D341Med (cell line): ENCODE measurements at regions not wholly inside any gene's neighbourhood (a gene's known extent, or its start where the extent isn't known, plus 50 kb on each side); places are given as distances from the start of the nearest gene placed in this dataset.

ENCODE experiments used
- DNase-seq: peaks from one replicate; pipeline ENCODE4 v3.0.0; 2012; ENCODE audit warnings: low spot score

- DNase-seq, result no peak
Observed at GRCh38 chr13:99123101-99124045, 77.3 kb upstream of the UBAC2 start.

GRCh38 chr13:99124046-99124400 lies 76.6 kb upstream of the UBAC2 start:
- no peak for DNase-seq

GRCh38 chr13:99124794-99125316 lies 75.8 kb upstream of the UBAC2 start:
- DNase-seq, result no peak

GRCh38 chr13:99125326-99125915 lies 75.2 kb upstream of the UBAC2 start:
- DNase-seq, result no peak

- no peak for DNase-seq
Observed at GRCh38 chr13:99126821-99127220, 73.8 kb upstream of the UBAC2 start.

- no peak for DNase-seq
Observed at GRCh38 chr13:99129050-99129449, 71.6 kb upstream of the UBAC2 start.

GRCh38 chr13:99129951-99130350 lies 70.7 kb upstream of the UBAC2 start:
- no peak for DNase-seq

- DNase-seq, result no peak
Observed at GRCh38 chr13:99131410-99131809, 69.2 kb upstream of the UBAC2 start.

- DNase-seq, result no peak
Observed at GRCh38 chr13:99132295-99132835, 68.3 kb upstream of the UBAC2 start.

- no peak for DNase-seq
Observed at GRCh38 chr13:99133230-99133629, 67.4 kb upstream of the UBAC2 start.

- DNase-seq, result no peak
Observed at GRCh38 chr13:99133848-99134247, 66.8 kb upstream of the UBAC2 start.

- DNase-seq, result no peak
Observed at GRCh38 chr13:99135591-99135990, 65.1 kb upstream of the UBAC2 start.

GRCh38 chr13:99136427-99136954 lies 64.2 kb upstream of the UBAC2 start:
- no peak for DNase-seq

- DNase-seq, result no peak
Observed at GRCh38 chr13:99140831-99141230, 59.8 kb upstream of the UBAC2 start.

- no peak for DNase-seq
Observed at GRCh38 chr13:99143904-99144303, 56.8 kb upstream of the UBAC2 start.

GRCh38 chr13:99144306-99144705 lies 56.3 kb upstream of the UBAC2 start:
- no peak for DNase-seq

GRCh38 chr13:99145461-99145860 lies 55.2 kb upstream of the UBAC2 start:
- no peak for DNase-seq

GRCh38 chr13:99150575-99151361 lies 49.9 kb upstream of the UBAC2 start:
- no peak for DNase-seq
